ENCODE measurements at regions not wholly inside any gene's neighbourhood (a gene's known extent, or its start where the extent isn't known, plus 50 kb on each side); places are given as distances from the start of the nearest gene placed in this dataset.

DNA sequence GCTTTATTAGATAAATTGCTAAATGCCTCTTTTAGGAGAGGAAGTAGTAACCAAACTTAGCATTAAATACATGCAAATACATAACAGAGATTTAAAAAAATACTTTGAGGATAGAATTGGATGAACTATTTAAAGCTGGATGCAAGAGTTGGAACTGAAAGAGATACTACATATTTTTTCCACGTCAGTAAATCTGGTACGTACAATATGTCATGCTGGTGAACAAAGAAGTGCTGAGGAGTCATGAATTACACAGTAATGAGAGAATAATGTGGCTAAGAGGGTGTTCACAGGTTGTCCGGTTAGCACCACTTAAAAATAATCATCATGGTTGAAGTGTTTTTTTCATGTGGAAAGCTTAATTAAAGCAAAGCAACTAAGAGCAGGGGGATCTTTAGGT, 184.1 kb upstream of the FRMPD4 start:
- TF ChIP-seq, protein P1, sequence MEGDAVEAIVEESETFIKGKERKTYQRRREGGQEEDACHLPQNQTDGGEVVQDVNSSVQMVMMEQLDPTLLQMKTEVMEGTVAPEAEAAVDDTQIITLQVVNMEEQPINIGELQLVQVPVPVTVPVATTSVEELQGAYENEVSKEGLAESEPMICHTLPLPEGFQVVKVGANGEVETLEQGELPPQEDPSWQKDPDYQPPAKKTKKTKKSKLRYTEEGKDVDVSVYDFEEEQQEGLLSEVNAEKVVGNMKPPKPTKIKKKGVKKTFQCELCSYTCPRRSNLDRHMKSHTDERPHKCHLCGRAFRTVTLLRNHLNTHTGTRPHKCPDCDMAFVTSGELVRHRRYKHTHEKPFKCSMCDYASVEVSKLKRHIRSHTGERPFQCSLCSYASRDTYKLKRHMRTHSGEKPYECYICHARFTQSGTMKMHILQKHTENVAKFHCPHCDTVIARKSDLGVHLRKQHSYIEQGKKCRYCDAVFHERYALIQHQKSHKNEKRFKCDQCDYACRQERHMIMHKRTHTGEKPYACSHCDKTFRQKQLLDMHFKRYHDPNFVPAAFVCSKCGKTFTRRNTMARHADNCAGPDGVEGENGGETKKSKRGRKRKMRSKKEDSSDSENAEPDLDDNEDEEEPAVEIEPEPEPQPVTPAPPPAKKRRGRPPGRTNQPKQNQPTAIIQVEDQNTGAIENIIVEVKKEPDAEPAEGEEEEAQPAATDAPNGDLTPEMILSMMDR (IDR thresholded peaks at IDR 0.05) = no peak
- TF ChIP-seq POLR2AphosphoS5 (IDR thresholded peaks at IDR 0.05) (no peak), POLR2A (IDR thresholded peaks at IDR 0.05) (no peak), EP300 (IDR thresholded peaks at IDR 0.05; ENCODE audit: low read depth) (no peak)

All from transverse colon (tissue), 4 donors.